MCF 10A (cell line): ENCODE measurements at regions not wholly inside any gene's neighbourhood (a gene's known extent, or its start where the extent isn't known, plus 50 kb on each side); places are given as distances from the start of the nearest gene placed in this dataset.

Experiments used
- BruUV-seq: library from RNA; stranded (reverse); fragments of 400-500 nt; replicated peaks from 2 replicates; lab custom pipeline; 2021; lab: Mats Ljungman, UMichigan
- CTCF ChIA-PET: fragments of 300-600 bp; sonication (Branson Sonifier 250); formaldehyde crosslinking; extraction: SDS; loops from one replicate; lab custom pipeline; 2021; ENCODE audit warnings: antibody characterized with exemption, inconsistent platforms; lab: Yijun Ruan, JAX
- POLR2A ChIA-PET: fragments of 300-600, 350-650 bp; sonication (Branson Sonifier 250); formaldehyde crosslinking; extraction: SDS; loops from one replicate; lab custom pipeline; 2020; ENCODE audit warnings: antibody characterized with exemption, inconsistent platforms; lab: Yijun Ruan, JAX
- DNase-seq: peaks from one replicate; pipeline ENCODE4 v3.0.0-alpha.2; 2018; ENCODE audit not compliant: unreplicated experiment
- H3K27ac Mint-ChIP-seq: one replicate; pipeline ENCODE4 v1.8.0; 2022; ENCODE audit warnings: mild to moderate bottlenecking, low read depth, mixed read lengths; ENCODE audit not compliant: unreplicated experiment
- H3K27me3 Mint-ChIP-seq: one replicate; pipeline ENCODE4 v1.8.0; 2022; ENCODE audit warnings: mixed read lengths; ENCODE audit not compliant: insufficient read depth, unreplicated experiment
- H3K36me3 Mint-ChIP-seq: one replicate; pipeline ENCODE4 v1.8.0; 2022; ENCODE audit warnings: mild to moderate bottlenecking, moderate library complexity, mixed read lengths; ENCODE audit not compliant: insufficient read depth, unreplicated experiment
- H3K4me1 Mint-ChIP-seq: one replicate; pipeline ENCODE4 v1.8.0; 2022; ENCODE audit warnings: mixed read lengths; ENCODE audit not compliant: insufficient read depth, unreplicated experiment
- H3K4me3 Mint-ChIP-seq: one replicate; pipeline ENCODE4 v1.8.0; 2022; ENCODE audit warnings: mild to moderate bottlenecking, moderate library complexity, mixed read lengths; ENCODE audit not compliant: unreplicated experiment
- H3K9me3 Mint-ChIP-seq: one replicate; pipeline ENCODE4 v1.8.0; 2022; ENCODE audit warnings: mixed read lengths; ENCODE audit not compliant: unreplicated experiment
- intact Hi-C: fragments of 100-400 bp; cut with micrococcal nuclease; formaldehyde crosslinking; loops from 2 replicates; pipeline ENCODE4 v1.14.1; 2022
- TF ChIP-seq, protein P1 (sequence below): fragments of 200-600 bp; IDR thresholded peaks from one replicate; pipeline ENCODE4 v1.8.0; 2022; ENCODE audit warnings: antibody characterized with exemption, mild to moderate bottlenecking; ENCODE audit not compliant: unreplicated experiment

DNA sequence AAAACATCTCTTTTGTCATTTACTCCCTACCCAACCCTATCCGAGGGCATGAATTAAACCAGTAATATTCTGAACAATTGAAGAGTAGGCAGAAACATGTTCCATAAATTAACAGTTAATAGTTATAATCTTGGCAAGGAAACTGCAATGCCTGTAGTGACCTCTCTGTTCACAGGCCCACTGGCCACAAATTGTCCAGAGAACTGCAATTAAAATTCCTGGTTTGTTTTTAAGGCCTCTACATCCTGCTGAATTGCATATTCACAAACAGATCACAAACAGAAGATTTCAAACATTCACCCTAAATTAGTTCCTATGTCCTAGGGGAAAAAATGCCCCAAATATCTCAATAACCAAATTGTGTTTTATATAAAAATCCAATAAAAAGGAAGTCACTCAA, 143.2 kb upstream of the TRPC6 start:
- TF ChIP-seq, protein P1, sequence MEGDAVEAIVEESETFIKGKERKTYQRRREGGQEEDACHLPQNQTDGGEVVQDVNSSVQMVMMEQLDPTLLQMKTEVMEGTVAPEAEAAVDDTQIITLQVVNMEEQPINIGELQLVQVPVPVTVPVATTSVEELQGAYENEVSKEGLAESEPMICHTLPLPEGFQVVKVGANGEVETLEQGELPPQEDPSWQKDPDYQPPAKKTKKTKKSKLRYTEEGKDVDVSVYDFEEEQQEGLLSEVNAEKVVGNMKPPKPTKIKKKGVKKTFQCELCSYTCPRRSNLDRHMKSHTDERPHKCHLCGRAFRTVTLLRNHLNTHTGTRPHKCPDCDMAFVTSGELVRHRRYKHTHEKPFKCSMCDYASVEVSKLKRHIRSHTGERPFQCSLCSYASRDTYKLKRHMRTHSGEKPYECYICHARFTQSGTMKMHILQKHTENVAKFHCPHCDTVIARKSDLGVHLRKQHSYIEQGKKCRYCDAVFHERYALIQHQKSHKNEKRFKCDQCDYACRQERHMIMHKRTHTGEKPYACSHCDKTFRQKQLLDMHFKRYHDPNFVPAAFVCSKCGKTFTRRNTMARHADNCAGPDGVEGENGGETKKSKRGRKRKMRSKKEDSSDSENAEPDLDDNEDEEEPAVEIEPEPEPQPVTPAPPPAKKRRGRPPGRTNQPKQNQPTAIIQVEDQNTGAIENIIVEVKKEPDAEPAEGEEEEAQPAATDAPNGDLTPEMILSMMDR: no peak
- no peak for DNase-seq
- ChIA-PET CTCF (no interaction called here), POLR2A (interaction anchor here (0.6 to 1.0 kb wide), 2 partner anchors 21 to 1664 kb away, joined by 3 to 5 read pairs; no protein-coding TSS in a partner anchor)
- Mint-ChIP-seq H3K27me3 (no peaks in the 10 kb centered on the region), H3K9me3 (no peaks in the 10 kb centered on the region), H3K4me3 (no peak overlapping the region), H3K4me1 (no peaks in the 10 kb centered on the region), H3K27ac (peak overlapping the region; percentile 57), H3K36me3 (no peaks in the 10 kb centered on the region)
- BruUV-seq: no TSS peak
- intact Hi-C loops: no loop called here

DNA sequence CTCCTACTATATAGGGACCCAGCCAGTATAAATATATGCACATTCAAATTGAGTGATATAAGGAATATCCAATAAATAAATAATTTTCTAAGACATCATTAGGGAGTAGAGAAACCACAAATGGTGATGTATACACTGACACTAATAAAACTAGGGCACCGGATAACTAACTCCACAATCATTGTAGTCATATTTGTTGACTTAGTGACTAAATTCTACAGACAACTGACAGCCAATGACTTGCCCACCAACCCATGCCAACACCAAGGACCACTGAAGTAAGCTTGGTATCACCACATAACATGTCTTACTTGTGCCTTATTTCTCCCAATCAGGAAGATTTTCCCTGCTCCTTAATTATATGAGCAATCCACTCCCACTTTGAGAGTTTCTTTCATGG, 139.6 kb upstream of the TRPC6 start:
- intact Hi-C loops: no loop called here
- Mint-ChIP-seq H3K4me3 (no peak overlapping the region), H3K9me3 (no peaks in the 10 kb centered on the region), H3K4me1 (peaks cover 28% of the 10 kb centered on the region), H3K27me3 (no peaks in the 10 kb centered on the region), H3K36me3 (no peaks in the 10 kb centered on the region), H3K27ac (peak overlapping the region; percentile 2)
- BruUV-seq: no TSS peak
- ChIA-PET CTCF (interaction anchor here (1.2 kb wide), 1 partner anchor 17 kb away, joined by 3 read pairs; no protein-coding TSS in a partner anchor), POLR2A (no interaction called here)
- no peak for DNase-seq
- TF ChIP-seq, protein P1: no peak

DNA sequence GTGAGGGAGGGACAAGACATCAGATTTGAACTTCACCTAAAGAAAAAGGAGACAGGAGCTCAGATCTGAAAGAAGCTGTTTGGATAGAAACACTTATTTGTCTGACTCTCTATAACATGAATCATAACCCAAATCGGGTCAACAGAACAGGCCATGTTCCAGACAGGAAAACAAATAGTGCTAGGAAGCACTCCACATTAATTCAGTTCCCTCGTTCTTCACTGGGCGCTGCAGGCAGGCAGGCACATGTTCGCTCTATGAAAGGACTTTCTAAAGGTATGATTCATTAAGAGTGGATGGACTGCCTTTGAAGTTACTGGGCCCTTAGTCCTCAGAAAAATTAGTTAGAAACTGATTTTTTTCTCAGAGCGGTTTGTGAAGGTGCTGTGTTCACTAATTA, 137.5 kb upstream of the TRPC6 start:
- DNase-seq: peak; percentile 71
- H3K4me1 Mint-ChIP-seq: peaks cover 39% of the 10 kb centered on the region

DNA sequence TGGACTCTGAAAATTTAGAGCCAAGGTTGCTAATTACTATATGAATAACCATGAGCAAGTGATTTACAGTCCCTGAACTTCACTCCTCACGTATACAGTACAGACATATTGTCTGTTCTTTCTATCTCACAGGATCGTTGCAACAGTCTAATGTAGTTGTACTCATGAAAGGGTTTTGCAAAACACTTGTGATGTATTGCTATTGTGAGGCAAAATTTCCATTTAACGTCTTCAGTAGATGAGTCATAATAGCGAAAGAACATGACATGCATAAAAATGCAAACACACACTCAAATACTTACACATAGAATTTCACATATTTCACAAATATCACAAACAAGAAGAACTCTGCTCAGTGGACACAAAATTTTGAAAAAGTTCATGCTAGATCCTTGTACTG, 134.6 kb upstream of the TRPC6 start:
- Mint-ChIP-seq H3K4me1 (peaks cover 39% of the 10 kb centered on the region), H3K27me3 (no peaks in the 10 kb centered on the region), H3K27ac (peak overlapping the region; percentile 82), H3K36me3 (no peaks in the 10 kb centered on the region), H3K9me3 (peaks cover 3% of the 10 kb centered on the region), H3K4me3 (no peak overlapping the region)
- no TSS peak for BruUV-seq
- TF ChIP-seq, protein P1: no peak
- CTCF ChIA-PET: interaction anchor here (0.6 to 0.8 kb wide), 3 partner anchors 24 to 253 kb away, joined by 3 read pairs; no protein-coding TSS in a partner anchor
- POLR2A ChIA-PET: interaction anchor here (0.6 to 1.8 kb wide), 4 partner anchors 10 to 99 kb away, joined by 3 to 4 read pairs (median 3); no protein-coding TSS in a partner anchor
- peak; percentile 75 for DNase-seq
- intact Hi-C loops: loop anchor here (1.0 kb wide), 1 partner anchor 43 kb away; no protein-coding TSS in a partner anchor

More for the DNA sequence above, 137.5 kb upstream of the TRPC6 start:
- CTCF ChIA-PET: interaction anchor here (1.0 to 1.5 kb wide), 5 partner anchors 12 to 264 kb away, joined by 3 to 5 read pairs (median 4); no protein-coding TSS in a partner anchor
- no peaks in the 10 kb centered on the region for H3K27me3 Mint-ChIP-seq
- H3K27ac Mint-ChIP-seq: peak overlapping the region; percentile 82
- H3K36me3 Mint-ChIP-seq: no peaks in the 10 kb centered on the region
- TF ChIP-seq, protein P1: no peak
- no peaks in the 10 kb centered on the region for H3K9me3 Mint-ChIP-seq
- BruUV-seq: no TSS peak
- H3K4me3 Mint-ChIP-seq: no peak overlapping the region
- POLR2A ChIA-PET: interaction anchor here (1.0 to 1.5 kb wide), 5 partner anchors 10 to 45 kb away, joined by 3 to 6 read pairs (median 4); no protein-coding TSS in a partner anchor
- intact Hi-C loops: no loop called here
